NT2/D1 (cell line): ENCODE measurements at regions not wholly inside any gene's neighbourhood (a gene's known extent, or its start where the extent isn't known, plus 50 kb on each side); places are given as distances from the start of the nearest gene placed in this dataset.

Source experiments
- DNase-seq: peaks from one replicate; pipeline ENCODE4 v3.0.0-alpha.2; 2011; ENCODE audit warnings: low read depth, low spot score
- H3K27me3 ChIP-seq: 2 replicates; pipeline ENCODE4 v1.6.0; 2011; ENCODE audit warnings: mild to moderate bottlenecking; ENCODE audit not compliant: insufficient read length, insufficient read depth
- H3K36me3 ChIP-seq: 2 replicates; pipeline ENCODE4 v1.6.1; 2011; ENCODE audit warnings: mild to moderate bottlenecking, low read length, mixed read lengths; ENCODE audit not compliant: insufficient read depth, insufficient read length
- H3K4me1 ChIP-seq: 2 replicates; pipeline ENCODE4 v1.5.1; 2011; ENCODE audit not compliant: insufficient read depth, insufficient read length
- H3K4me3 ChIP-seq: 2 replicates; pipeline ENCODE4 v1.5.1; 2011; ENCODE audit warnings: low read depth; ENCODE audit not compliant: insufficient read length
- H3K9ac ChIP-seq: 2 replicates; pipeline ENCODE4 v1.6.0; 2011; ENCODE audit warnings: low read depth; ENCODE audit not compliant: insufficient read length
- H3K9me3 ChIP-seq: 2 replicates; pipeline ENCODE4 v1.5.1; 2011; ENCODE audit warnings: mild to moderate bottlenecking, low read length; ENCODE audit not compliant: insufficient read depth
- SUZ12 ChIP-seq: IDR thresholded peaks from 2 replicates; pipeline ENCODE4 v1.6.1; 2011; ENCODE audit not compliant: insufficient read length, insufficient read depth; ENCODE audit errors: extremely low read depth
- YY1 ChIP-seq: IDR thresholded peaks from 2 replicates; pipeline ENCODE4 v1.6.1; 2011; ENCODE audit not compliant: insufficient read length, insufficient read depth
- ZNF274 ChIP-seq: IDR thresholded peaks from 2 replicates; pipeline ENCODE4 v1.6.1; 2011; ENCODE audit warnings: mild to moderate bottlenecking, low read depth, low read length

GRCh38 chr2:45182667-45183295, 173.5 kb upstream of the SIX2 start:
- Histone ChIP-seq H3K36me3 (no peaks in the 10 kb centered on the region), H3K4me3 (no peak overlapping the region), H3K9ac (no peak overlapping the region), H3K27me3 (no peaks in the 10 kb centered on the region), H3K4me1 (no peaks in the 10 kb centered on the region), H3K9me3 (no peaks in the 10 kb centered on the region)
- TF ChIP-seq ZNF274 (no peak), YY1 (no peak), SUZ12 (no peak)
- DNase-seq, result no peak

GRCh38 chr2:45180779-45181178, 171.5 kb upstream of the SIX2 start:
- H3K36me3 ChIP-seq, result no peaks in the 10 kb centered on the region
- no peak for TF ChIP-seq SUZ12
- no peak for TF ChIP-seq YY1
- no peak for TF ChIP-seq ZNF274
- no peaks in the 10 kb centered on the region for H3K27me3 ChIP-seq
- H3K9ac ChIP-seq, result no peak overlapping the region
- H3K4me1 ChIP-seq, result no peaks in the 10 kb centered on the region
- DNase-seq, result no peak
- H3K4me3 ChIP-seq, result no peak overlapping the region
- H3K9me3 ChIP-seq, result no peaks in the 10 kb centered on the region

- no peak overlapping the region for H3K4me3 ChIP-seq
- no peaks in the 10 kb centered on the region for H3K4me1 ChIP-seq
- no peaks in the 10 kb centered on the region for H3K36me3 ChIP-seq
- TF ChIP-seq YY1 (no peak), SUZ12 (no peak), ZNF274 (no peak)
- H3K27me3 ChIP-seq, result no peaks in the 10 kb centered on the region
- H3K9me3 ChIP-seq, result no peaks in the 10 kb centered on the region
- DNase-seq, result no peak
- no peak overlapping the region for H3K9ac ChIP-seq
These were observed 170.9 kb upstream of the SIX2 start for GRCh38 chr2:45180033-45180746.

- no peaks in the 10 kb centered on the region for H3K27me3 ChIP-seq
- H3K36me3 ChIP-seq, result no peaks in the 10 kb centered on the region
- H3K4me3 ChIP-seq, result no peak overlapping the region
- no peak overlapping the region for H3K9ac ChIP-seq
- no peaks in the 10 kb centered on the region for H3K4me1 ChIP-seq
- DNase-seq, result no peak
- TF ChIP-seq SUZ12, result no peak
- TF ChIP-seq ZNF274, result no peak
- H3K9me3 ChIP-seq, result no peaks in the 10 kb centered on the region
These were observed 169.6 kb upstream of the SIX2 start for GRCh38 chr2:45178854-45179253.

- no peak for DNase-seq
- TF ChIP-seq ZNF274 (no peak), SUZ12 (no peak), YY1 (no peak)
- no peaks in the 10 kb centered on the region for H3K4me1 ChIP-seq
- H3K4me3 ChIP-seq, result no peak overlapping the region
- H3K9me3 ChIP-seq, result no peaks in the 10 kb centered on the region
- H3K9ac ChIP-seq, result no peak overlapping the region
- no peaks in the 10 kb centered on the region for H3K27me3 ChIP-seq
- no peaks in the 10 kb centered on the region for H3K36me3 ChIP-seq
These were observed 169.1 kb upstream of the SIX2 start for GRCh38 chr2:45178359-45178758.

GRCh38 chr2:45177870-45178269, 168.6 kb upstream of the SIX2 start:
- DNase-seq, result no peak
- Histone ChIP-seq H3K27me3 (no peaks in the 10 kb centered on the region), H3K9ac (no peak overlapping the region), H3K4me3 (no peak overlapping the region), H3K36me3 (no peaks in the 10 kb centered on the region), H3K4me1 (no peaks in the 10 kb centered on the region), H3K9me3 (no peaks in the 10 kb centered on the region)
- TF ChIP-seq YY1, result no peak
- TF ChIP-seq ZNF274, result no peak
- TF ChIP-seq SUZ12, result no peak

- Histone ChIP-seq H3K36me3 (no peaks in the 10 kb centered on the region), H3K9ac (no peak overlapping the region), H3K9me3 (no peaks in the 10 kb centered on the region), H3K4me1 (no peaks in the 10 kb centered on the region), H3K27me3 (peaks cover 11% of the 10 kb centered on the region), H3K4me3 (no peak overlapping the region)
- TF ChIP-seq ZNF274 (no peak), YY1 (no peak), SUZ12 (no peak)
- DNase-seq, result no peak
These were observed 167.1 kb upstream of the SIX2 start for GRCh38 chr2:45176390-45176789.
